ENCODE measurements at regions not wholly inside any gene's neighbourhood (a gene's known extent, or its start where the extent isn't known, plus 50 kb on each side); places are given as distances from the start of the nearest gene placed in this dataset.

DNA sequence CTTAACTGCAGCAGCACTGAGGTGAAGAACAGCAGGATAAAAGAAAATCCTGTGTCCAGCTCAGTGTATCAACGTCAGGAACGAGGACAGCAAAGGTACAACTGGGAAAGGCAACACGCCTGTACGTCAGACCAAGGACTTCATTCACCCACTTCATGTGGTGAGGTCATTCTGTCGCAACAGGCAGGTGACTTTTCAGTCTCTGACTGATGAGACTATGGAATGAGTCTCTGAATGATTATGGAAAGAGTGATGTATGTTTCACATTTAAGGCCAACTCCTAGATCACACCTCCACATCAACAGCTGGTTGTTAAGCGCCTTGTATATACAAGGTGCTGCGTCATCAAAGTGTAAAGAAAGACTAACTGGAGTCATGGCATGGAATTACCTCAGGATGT, 297.6 kb upstream of the SP8 start:
- no peak for TF ChIP-seq CTCF (IDR thresholded peaks at IDR 0.05; ENCODE audit: extremely low read depth in 1 of 2, insufficient read depth in 1 of 2, low read depth in 1 of 2, low read length in 2 of 2)
- no peak for TF ChIP-seq EZH2 (IDR thresholded peaks at IDR 0.05; ENCODE audit: borderline replicate concordance, low read depth, low read length, severe bottlenecking)
- no peak for TF ChIP-seq POLR2AphosphoS5 (IDR thresholded peaks at IDR 0.05; ENCODE audit: insufficient read depth, low read depth, low read length)
- TF ChIP-seq FOS (IDR thresholded peaks at IDR 0.05; ENCODE audit: borderline replicate concordance, insufficient read depth, low read length) = no peak
- TF ChIP-seq POLR2A (IDR thresholded peaks at IDR 0.05; ENCODE audit: low read depth, low read length) = no peak
- no peak for TF ChIP-seq JUN (IDR thresholded peaks at IDR 0.05; ENCODE audit: borderline replicate concordance, insufficient read depth, insufficient read length, low read depth)
- no peak for TF ChIP-seq MAX (IDR thresholded peaks at IDR 0.05; ENCODE audit: insufficient read depth, insufficient read length)
- TF ChIP-seq MYC (IDR thresholded peaks at IDR 0.05; ENCODE audit: low read depth, low read length) = no peak
- no peak for TF ChIP-seq GATA2 (IDR thresholded peaks at IDR 0.05; ENCODE audit: insufficient read depth, insufficient read length, low read depth, low read length)

Measured in endothelial cell of umbilical vein (primary cell).